ENCODE measurements at regions not wholly inside any gene's neighbourhood (a gene's known extent, or its start where the extent isn't known, plus 50 kb on each side); places are given as distances from the start of the nearest gene placed in this dataset.

GRCh38 chr10:23818484-23818883 lies 379.6 kb downstream of the OTUD1 start:
- no peaks in the 10 kb centered on the region for H3K9me3 ChIP-seq (ENCODE audit: control insufficient read depth, insufficient read depth, low read depth, low read length)
- TF ChIP-seq SP2 (tag by site-specific recombination; IDR thresholded peaks at IDR 0.05), result no peak
- no peak for TF ChIP-seq YY1 (tag by site-specific recombination; IDR thresholded peaks at IDR 0.05)
- no peak for TF ChIP-seq ZNF311 (tag by site-specific recombination; IDR thresholded peaks at IDR 0.05; ENCODE audit: borderline replicate concordance)
- TF ChIP-seq ZNF561 (tag by site-specific recombination; IDR thresholded peaks at IDR 0.05; ENCODE audit: borderline replicate concordance), result no peak
- TF ChIP-seq ZNF549 (tag by site-specific recombination; IDR thresholded peaks at IDR 0.05), result no peak
- TF ChIP-seq ZNF530 (tag by site-specific recombination; IDR thresholded peaks at IDR 0.05; ENCODE audit: low read depth), result no peak
- no peak for TF ChIP-seq ZNF175 (tag by site-specific recombination; IDR thresholded peaks at IDR 0.05)
- TF ChIP-seq ZBTB49 (tag by site-specific recombination; IDR thresholded peaks at IDR 0.05; ENCODE audit: low read depth), result no peak
- TF ChIP-seq ZNF354C (tag by site-specific recombination; IDR thresholded peaks at IDR 0.05; ENCODE audit: borderline replicate concordance, low read depth), result no peak

GRCh38 chr10:23820792-23821191 lies 381.9 kb downstream of the OTUD1 start:
- Histone ChIP-seq H3K4me1 (ENCODE audit: control insufficient read depth, insufficient read depth, low read length) (no peaks in the 10 kb centered on the region), H3K4me3 (ENCODE audit: low read depth, low read length) (no peak overlapping the region), H3K9me3 (ENCODE audit: control insufficient read depth, insufficient read depth, low read depth, low read length) (no peaks in the 10 kb centered on the region), H3K27ac (ENCODE audit: extremely low read depth, low read depth, low read length) (no peak overlapping the region), H3K36me3 (ENCODE audit: control insufficient read depth in 2 of 2, insufficient read depth in 1 of 2, low read length in 2 of 2) (no peaks in the 10 kb centered on the region)
- TF ChIP-seq, protein P1, sequence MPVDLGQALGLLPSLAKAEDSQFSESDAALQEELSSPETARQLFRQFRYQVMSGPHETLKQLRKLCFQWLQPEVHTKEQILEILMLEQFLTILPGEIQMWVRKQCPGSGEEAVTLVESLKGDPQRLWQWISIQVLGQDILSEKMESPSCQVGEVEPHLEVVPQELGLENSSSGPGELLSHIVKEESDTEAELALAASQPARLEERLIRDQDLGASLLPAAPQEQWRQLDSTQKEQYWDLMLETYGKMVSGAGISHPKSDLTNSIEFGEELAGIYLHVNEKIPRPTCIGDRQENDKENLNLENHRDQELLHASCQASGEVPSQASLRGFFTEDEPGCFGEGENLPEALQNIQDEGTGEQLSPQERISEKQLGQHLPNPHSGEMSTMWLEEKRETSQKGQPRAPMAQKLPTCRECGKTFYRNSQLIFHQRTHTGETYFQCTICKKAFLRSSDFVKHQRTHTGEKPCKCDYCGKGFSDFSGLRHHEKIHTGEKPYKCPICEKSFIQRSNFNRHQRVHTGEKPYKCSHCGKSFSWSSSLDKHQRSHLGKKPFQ (tag by site-specific recombination; IDR thresholded peaks at IDR 0.05), result no peak
- no peak for TF ChIP-seq ZNF529 (tag by site-specific recombination; IDR thresholded peaks at IDR 0.05; ENCODE audit: insufficient replicate concordance)
- no peak for TF ChIP-seq MZF1 (tag by site-specific recombination; IDR thresholded peaks at IDR 0.05; ENCODE audit: borderline replicate concordance)
- TF ChIP-seq ZNF677 (tag by site-specific recombination; IDR thresholded peaks at IDR 0.05), result no peak
- no peak for TF ChIP-seq KLF7 (tag by site-specific recombination; IDR thresholded peaks at IDR 0.05; ENCODE audit: borderline replicate concordance)
- no peak for TF ChIP-seq ZEB2 (tag by site-specific recombination; IDR thresholded peaks at IDR 0.05)
- TF ChIP-seq PRDM2 (tag by site-specific recombination; IDR thresholded peaks at IDR 0.05; ENCODE audit: borderline replicate concordance), result no peak
- TF ChIP-seq, protein P2, sequence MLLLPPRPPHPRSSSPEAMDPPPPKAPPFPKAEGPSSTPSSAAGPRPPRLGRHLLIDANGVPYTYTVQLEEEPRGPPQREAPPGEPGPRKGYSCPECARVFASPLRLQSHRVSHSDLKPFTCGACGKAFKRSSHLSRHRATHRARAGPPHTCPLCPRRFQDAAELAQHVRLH (tag by site-specific recombination; IDR thresholded peaks at IDR 0.05), result no peak
- no peak for TF ChIP-seq SP7 (tag by site-specific recombination; IDR thresholded peaks at IDR 0.05)
- no peak for TF ChIP-seq ZNF830 (tag by site-specific recombination; IDR thresholded peaks at IDR 0.05; ENCODE audit: low read depth)
- CTCF ChIA-PET, result no interaction called here
- POLR2A ChIA-PET, result no interaction called here

More at GRCh38 chr10:23818484-23818883, 379.6 kb downstream of the OTUD1 start:
- no peak overlapping the region for H3K27ac ChIP-seq (ENCODE audit: extremely low read depth, low read depth, low read length)
- H3K36me3 ChIP-seq (ENCODE audit: control insufficient read depth in 2 of 2, insufficient read depth in 1 of 2, low read length in 2 of 2), result no peaks in the 10 kb centered on the region
- no peak overlapping the region for H3K4me3 ChIP-seq (ENCODE audit: low read depth, low read length)
- ChIA-PET POLR2A (no interaction called here), CTCF (no interaction called here)
- H3K4me1 ChIP-seq (ENCODE audit: control insufficient read depth, insufficient read depth, low read length), result no peaks in the 10 kb centered on the region

Measured in HEK293 (cell line).